Ovary (tissue), 3 donors: ENCODE measurements at regions not wholly inside any gene's neighbourhood (a gene's known extent, or its start where the extent isn't known, plus 50 kb on each side); places are given as distances from the start of the nearest gene placed in this dataset.

Experiments used
- CTCF ChIP-seq, 3 donors: fragments of 450-650 bp in 2 of 3; fragments of 200-600 bp in 1 of 3; IDR thresholded peaks; one replicate each; pipeline versions ENCODE4 v1.5.1 to v1.8.0; 2016 to 2022; ENCODE audit warnings: antibody characterized with exemption in 3 of 3, mild to moderate bottlenecking in 1 of 3
- POLR2A ChIP-seq: fragments of 450-650 bp; IDR thresholded peaks from one replicate; pipeline ENCODE4 v1.6.1; 2017; ENCODE audit warnings: antibody characterized with exemption, mild to moderate bottlenecking, moderate library complexity
- donor health status: DM: no; HTN: no; CAD: no.

GRCh38 chr3:104018541-104018940 is 1348.2 kb upstream of the ALCAM start:
- TF ChIP-seq CTCF (IDR thresholded peaks at IDR 0.05) (no peak), POLR2A (no peak)
